Stimulated activated CD4-positive, alpha-beta T cell treated with anti-CD3 and anti-CD28 coated beads, Interleukin-12 subunit alpha, Interleukin-12 subunit beta, amount 100 ng/mL, for 48 hours (primary cell): ENCODE measurements at regions not wholly inside any gene's neighbourhood (a gene's known extent, or its start where the extent isn't known, plus 50 kb on each side); places are given as distances from the start of the nearest gene placed in this dataset.
"Not testable (repeated sequence)": the region's sequence is repeated elsewhere in the genome, so short reads cannot be mapped to it uniquely, and the experiment has no call there.

ENCODE experiments used
- DNase-seq, 3 donors: peaks; one replicate each; pipeline ENCODE4 v3.0.0-alpha.2; 2020; ENCODE audit warnings: low read depth in 2 of 3, low spot score in 1 of 3

- not testable (repeated sequence) for DNase-seq
Observed at GRCh38 chr3:75312469-75312868, 351.7 kb upstream of the FRG2C start.

- not testable (repeated sequence) for DNase-seq
Observed at GRCh38 chr3:75319776-75320175, 344.4 kb upstream of the FRG2C start.

GRCh38 chr3:75320369-75320768 is 343.8 kb upstream of the FRG2C start:
- no peak for DNase-seq

- no peak for DNase-seq
Observed at GRCh38 chr3:75321060-75321459, 343.1 kb upstream of the FRG2C start.

- DNase-seq = not testable (repeated sequence)
Observed at GRCh38 chr3:75323936-75324335, 340.2 kb upstream of the FRG2C start.

GRCh38 chr3:75325716-75326115 is 338.4 kb upstream of the FRG2C start:
- DNase-seq = no peak

- no peak for DNase-seq
Observed at GRCh38 chr3:75327453-75327852, 336.7 kb upstream of the FRG2C start.

- DNase-seq = no peak
Observed at GRCh38 chr3:75329476-75330097, 334.5 kb upstream of the FRG2C start.

GRCh38 chr3:75330446-75330845 is 333.7 kb upstream of the FRG2C start:
- DNase-seq = not testable (repeated sequence)

GRCh38 chr3:75332090-75332489 is 332.0 kb upstream of the FRG2C start:
- not testable (repeated sequence) for DNase-seq

GRCh38 chr3:75332794-75333193 is 331.3 kb upstream of the FRG2C start:
- DNase-seq = no peak

GRCh38 chr3:75334299-75334698 is 329.8 kb upstream of the FRG2C start:
- no peak for DNase-seq

GRCh38 chr3:75337226-75337900 is 326.8 kb upstream of the FRG2C start:
- DNase-seq = no peak

GRCh38 chr3:75338342-75338741 is 325.8 kb upstream of the FRG2C start:
- DNase-seq = no peak

GRCh38 chr3:75341324-75342067 is 322.6 kb upstream of the FRG2C start:
- DNase-seq = no peak

GRCh38 chr3:75342425-75342824 is 321.7 kb upstream of the FRG2C start:
- DNase-seq = no peak

- not testable (repeated sequence) for DNase-seq
Observed at GRCh38 chr3:75350536-75350935, 313.6 kb upstream of the FRG2C start.

GRCh38 chr3:75362086-75362784 is 301.9 kb upstream of the FRG2C start:
- DNase-seq = peak; percentile 26 to 42 (median 30)

- DNase-seq = not testable (repeated sequence)
Observed at GRCh38 chr3:75372964-75373363, 291.2 kb upstream of the FRG2C start.

GRCh38 chr3:75379840-75380239 is 284.3 kb upstream of the FRG2C start:
- not testable (repeated sequence) for DNase-seq

- DNase-seq = no peak
Observed at GRCh38 chr3:75380276-75380771, 283.8 kb upstream of the FRG2C start.
